ENCODE measurements at regions not wholly inside any gene's neighbourhood (a gene's known extent, or its start where the extent isn't known, plus 50 kb on each side); places are given as distances from the start of the nearest gene placed in this dataset.

DNA sequence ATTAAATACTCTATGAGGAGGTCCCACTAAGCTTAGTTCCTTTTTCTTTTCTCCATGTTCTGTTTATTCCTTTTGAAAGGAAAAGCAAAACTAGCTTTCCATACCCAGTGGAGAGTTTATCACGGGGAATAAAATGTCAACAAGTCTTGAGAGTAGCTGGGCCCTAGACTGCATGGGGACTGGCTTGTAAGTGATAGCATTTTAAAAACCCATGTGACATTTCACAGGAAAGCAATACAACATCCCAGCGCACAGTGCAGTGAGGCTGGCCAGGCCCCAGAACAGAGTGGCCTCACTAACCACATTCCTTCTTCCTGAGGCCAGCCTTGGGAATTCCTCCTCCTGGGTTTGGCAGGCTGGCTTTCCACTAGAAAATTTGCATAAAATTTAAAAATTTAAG, 149.8 kb downstream of the DLEU7 start:
- intact Hi-C loops (cut with DNase I): no loop called here
- Histone ChIP-seq H3K4me1 (ENCODE audit: insufficient read depth) (no peaks in the 10 kb centered on the region), H3K4me3 (no peak overlapping the region), H3K27me3 (no peaks in the 10 kb centered on the region), H3K36me3 (no peaks in the 10 kb centered on the region), H3K9me3 (no peaks in the 10 kb centered on the region), H3K27ac (no peak overlapping the region)
- DNase-seq: no peak
- TF ChIP-seq, protein P1, sequence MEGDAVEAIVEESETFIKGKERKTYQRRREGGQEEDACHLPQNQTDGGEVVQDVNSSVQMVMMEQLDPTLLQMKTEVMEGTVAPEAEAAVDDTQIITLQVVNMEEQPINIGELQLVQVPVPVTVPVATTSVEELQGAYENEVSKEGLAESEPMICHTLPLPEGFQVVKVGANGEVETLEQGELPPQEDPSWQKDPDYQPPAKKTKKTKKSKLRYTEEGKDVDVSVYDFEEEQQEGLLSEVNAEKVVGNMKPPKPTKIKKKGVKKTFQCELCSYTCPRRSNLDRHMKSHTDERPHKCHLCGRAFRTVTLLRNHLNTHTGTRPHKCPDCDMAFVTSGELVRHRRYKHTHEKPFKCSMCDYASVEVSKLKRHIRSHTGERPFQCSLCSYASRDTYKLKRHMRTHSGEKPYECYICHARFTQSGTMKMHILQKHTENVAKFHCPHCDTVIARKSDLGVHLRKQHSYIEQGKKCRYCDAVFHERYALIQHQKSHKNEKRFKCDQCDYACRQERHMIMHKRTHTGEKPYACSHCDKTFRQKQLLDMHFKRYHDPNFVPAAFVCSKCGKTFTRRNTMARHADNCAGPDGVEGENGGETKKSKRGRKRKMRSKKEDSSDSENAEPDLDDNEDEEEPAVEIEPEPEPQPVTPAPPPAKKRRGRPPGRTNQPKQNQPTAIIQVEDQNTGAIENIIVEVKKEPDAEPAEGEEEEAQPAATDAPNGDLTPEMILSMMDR (IDR thresholded peaks at IDR 0.05): no peak
- TF ChIP-seq EP300 (IDR thresholded peaks at IDR 0.05): no peak
- TF ChIP-seq POLR2A (IDR thresholded peaks at IDR 0.05): no peak
- 2 to 14% (median 9%) methylated on average over 2 of the region's 2 CpGs for WGBS, 3 donors

DNA sequence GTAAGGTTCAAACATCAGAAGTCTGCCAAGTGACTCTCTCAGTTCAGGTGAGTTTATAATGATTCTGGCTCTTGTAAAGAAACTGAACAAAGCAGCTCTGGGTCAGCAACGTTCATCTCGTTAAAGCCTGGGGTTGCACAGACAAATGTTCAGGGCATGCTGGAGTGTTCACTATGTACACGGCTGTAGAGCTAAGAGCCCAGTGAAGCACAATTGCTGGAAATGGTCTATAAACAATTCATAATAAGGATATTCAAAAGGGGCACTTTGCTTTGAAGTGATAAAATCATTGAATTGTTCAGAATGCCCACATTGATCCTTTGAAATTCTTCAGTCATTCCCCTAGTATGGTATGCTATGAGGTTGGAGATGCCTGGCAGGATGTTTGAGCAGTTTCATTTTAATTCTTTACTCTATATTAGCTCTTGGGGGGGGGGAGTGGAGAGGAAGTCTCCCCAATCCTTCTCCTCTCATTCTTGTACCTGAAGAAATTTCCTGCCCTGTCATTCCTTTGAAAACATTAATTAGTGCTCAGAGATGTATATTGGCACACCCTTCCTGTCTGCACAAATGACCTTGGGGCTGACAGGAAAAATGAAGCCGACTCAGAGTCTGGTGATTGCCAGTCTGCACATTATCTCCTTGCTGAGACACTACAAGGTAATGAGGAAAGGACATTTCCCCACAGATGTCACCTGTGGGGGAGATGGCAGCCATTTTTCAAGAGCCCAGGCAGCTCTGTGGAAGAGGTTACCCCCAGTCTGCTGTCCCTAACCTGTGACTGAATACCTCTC, 145.5 kb downstream of the DLEU7 start:
- H3K4me1 ChIP-seq (ENCODE audit: insufficient read depth): no peaks in the 10 kb centered on the region
- WGBS, 3 donors: 19 to 38% (median 32%) methylated on average over 4 of the region's 4 CpGs
- TF ChIP-seq, protein P1 (IDR thresholded peaks at IDR 0.05): no peak
- TF ChIP-seq EP300 (IDR thresholded peaks at IDR 0.05) (no peak), POLR2A (IDR thresholded peaks at IDR 0.05) (no peak)

DNA sequence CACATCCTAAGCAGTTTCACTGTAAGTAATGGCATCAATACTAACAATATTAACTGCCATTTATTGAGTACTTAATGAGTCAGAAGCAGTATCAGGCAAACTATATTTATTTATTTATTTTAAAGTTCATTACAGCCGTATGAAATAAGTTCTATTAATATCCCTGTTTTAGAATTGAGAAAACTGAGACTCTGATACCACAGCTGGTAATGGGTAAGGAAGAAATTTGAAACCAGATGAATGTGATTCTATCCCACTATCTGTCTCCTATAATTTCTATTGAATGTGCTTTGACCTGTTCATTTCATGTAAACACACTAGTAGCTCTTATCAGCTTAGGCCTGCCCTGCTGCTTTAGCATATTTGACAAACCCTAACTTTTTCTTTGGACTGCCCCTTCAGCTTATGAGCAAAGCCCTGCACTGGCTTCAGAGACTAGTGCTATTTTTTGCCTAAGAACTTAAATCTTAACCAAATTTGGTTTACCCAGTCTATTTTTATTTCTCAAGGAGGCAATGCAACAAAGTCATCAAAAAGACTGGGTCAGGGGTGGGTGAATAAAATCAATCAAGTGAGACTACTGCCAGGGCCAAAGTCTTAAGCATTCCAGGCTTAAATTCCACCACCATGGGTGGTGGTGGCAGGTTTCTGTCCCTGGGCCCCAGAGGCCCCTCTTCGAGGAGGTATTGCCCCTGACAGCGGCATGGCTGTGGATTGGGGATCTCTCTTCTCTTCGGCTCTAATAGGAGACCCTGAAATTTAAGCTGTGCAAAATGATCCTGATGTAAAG, 143.4 kb downstream of the DLEU7 start:
- no peak for DNase-seq
- no peak overlapping the region for H3K27ac ChIP-seq
- intact Hi-C loops (cut with DNase I): loop anchor here in 1 of 4 donors (5.0 kb wide), 1 partner anchor 388 kb away; no protein-coding TSS in a partner anchor
- no peaks in the 10 kb centered on the region for H3K4me1 ChIP-seq (ENCODE audit: insufficient read depth)
- no peaks in the 10 kb centered on the region for H3K9me3 ChIP-seq
- H3K27me3 ChIP-seq: no peaks in the 10 kb centered on the region
- H3K4me3 ChIP-seq: no peak overlapping the region
- no peak for TF ChIP-seq POLR2A (IDR thresholded peaks at IDR 0.05)
- no peak for TF ChIP-seq EP300 (IDR thresholded peaks at IDR 0.05)
- TF ChIP-seq, protein P1 (IDR thresholded peaks at IDR 0.05): no peak
- WGBS, 3 donors: 54 to 68% (median 66%) methylated on average over 4 of the region's 4 CpGs
- H3K36me3 ChIP-seq: no peaks in the 10 kb centered on the region

More for the DNA sequence above, 145.5 kb downstream of the DLEU7 start:
- Histone ChIP-seq H3K4me3 (no peak overlapping the region), H3K27ac (no peak overlapping the region), H3K9me3 (no peaks in the 10 kb centered on the region), H3K27me3 (no peaks in the 10 kb centered on the region), H3K36me3 (no peaks in the 10 kb centered on the region)
- intact Hi-C loops (cut with DNase I): loop anchor here in 1 of 4 donors (5.0 kb wide), 1 partner anchor 386 kb away; no protein-coding TSS in a partner anchor
- no peak for DNase-seq

DNA sequence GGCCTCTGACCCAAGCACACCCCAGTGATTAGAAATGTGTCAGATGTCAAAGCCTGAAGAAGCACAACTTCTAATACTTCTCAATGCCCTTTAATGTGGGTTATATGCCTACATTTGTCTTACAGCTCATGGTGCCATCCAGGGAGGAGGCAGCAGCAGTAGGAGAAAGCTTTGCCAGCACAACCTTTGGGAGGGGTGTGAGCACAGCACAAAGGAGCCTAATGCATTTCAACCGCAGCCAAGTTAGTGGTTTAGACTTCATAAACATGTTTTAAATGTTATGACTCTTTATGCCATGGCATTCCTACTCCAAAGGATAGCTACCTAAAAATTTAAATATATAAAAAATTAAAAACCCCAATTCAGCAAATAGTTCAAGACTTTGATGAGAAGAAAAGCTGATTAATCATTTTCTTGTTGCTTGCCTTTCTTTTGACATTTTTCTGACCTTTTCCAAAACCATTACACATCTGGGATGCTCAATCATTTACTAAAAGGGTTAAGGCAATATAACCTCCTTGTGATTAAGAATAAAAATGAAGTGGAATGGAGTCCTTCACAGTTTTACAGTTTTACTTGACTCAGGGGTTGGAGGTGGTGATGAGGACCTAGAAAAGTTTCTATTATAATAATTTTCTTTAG, 142.7 kb downstream of the DLEU7 start:
- no peaks in the 10 kb centered on the region for H3K36me3 ChIP-seq
- H3K9me3 ChIP-seq: no peaks in the 10 kb centered on the region
- no peaks in the 10 kb centered on the region for H3K4me1 ChIP-seq (ENCODE audit: insufficient read depth)
- H3K27me3 ChIP-seq: no peaks in the 10 kb centered on the region
- no peak overlapping the region for H3K27ac ChIP-seq
- no peak for TF ChIP-seq POLR2A (IDR thresholded peaks at IDR 0.05)
- TF ChIP-seq, protein P1 (IDR thresholded peaks at IDR 0.05): no peak
- TF ChIP-seq EP300 (IDR thresholded peaks at IDR 0.05): no peak
- intact Hi-C loops (cut with DNase I): no loop called here
- DNase-seq: no peak
- no peak overlapping the region for H3K4me3 ChIP-seq
- 69 to 80% (median 77%) methylated on average over 1 of the region's 1 CpG for WGBS, 3 donors

Data from ovary (tissue), 7 donors.